ENCODE measurements at regions not wholly inside any gene's neighbourhood (a gene's known extent, or its start where the extent isn't known, plus 50 kb on each side); places are given as distances from the start of the nearest gene placed in this dataset.

DNA sequence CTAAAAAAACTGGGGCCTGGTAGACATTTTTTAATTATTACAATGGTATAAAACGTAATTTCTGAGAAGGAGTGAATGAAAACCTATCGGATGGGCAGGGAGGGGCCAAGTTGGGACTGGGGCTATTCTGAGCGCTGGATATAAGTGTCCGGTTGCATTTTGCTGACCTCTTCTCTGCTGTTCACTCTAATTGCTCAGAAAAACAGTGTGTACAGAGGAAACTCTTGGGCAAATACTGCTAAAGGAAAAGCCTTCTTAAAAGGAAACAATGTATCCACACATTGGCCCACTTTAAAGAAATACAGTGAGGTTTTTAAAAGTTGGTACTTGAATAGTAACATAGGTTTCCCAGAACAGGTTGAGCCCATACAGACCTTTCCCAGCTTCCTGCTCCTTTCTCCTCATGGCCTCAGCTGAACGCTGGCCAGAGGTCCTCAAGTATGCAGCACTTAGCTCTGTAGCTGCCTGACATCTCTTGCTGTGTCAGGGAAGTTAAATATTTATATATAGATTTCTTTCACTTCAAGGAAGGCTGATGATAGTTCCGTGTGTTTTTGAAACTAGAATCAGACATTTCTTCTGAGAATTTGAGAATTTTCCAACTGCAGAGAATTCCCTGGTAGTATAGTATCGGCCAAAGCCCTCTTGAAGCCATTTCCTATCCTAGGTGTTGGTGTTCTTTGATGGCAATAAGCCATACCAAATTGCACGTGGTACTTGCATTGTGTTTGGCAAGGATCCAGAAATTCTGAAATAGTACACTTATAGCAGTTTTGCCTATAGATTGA lies 97.1 kb upstream of the SLC4A4 start:
- ChIA-PET POLR2A (no interaction called here), CTCF (no interaction called here)
- Mint-ChIP-seq H3K27me3 (ENCODE audit: low read depth) (no peaks in the 10 kb centered on the region), H3K9me3 (no peaks in the 10 kb centered on the region), H3K27ac (no peak overlapping the region), H3K4me3 (no peak overlapping the region), H3K36me3 (no peaks in the 10 kb centered on the region), H3K4me1 (peaks cover 10% of the 10 kb centered on the region)
- DNase-seq (ENCODE audit: low spot score) (no peak), ATAC-seq (no peak)
- no peak for TF ChIP-seq ZNF317 (CRISPR knock-in tag; IDR thresholded peaks at IDR 0.05; ENCODE audit: borderline replicate concordance, low read depth)
- no peak for TF ChIP-seq CBFB (CRISPR knock-in tag; IDR thresholded peaks at IDR 0.05; ENCODE audit: low read depth)
- TF ChIP-seq, protein P1, sequence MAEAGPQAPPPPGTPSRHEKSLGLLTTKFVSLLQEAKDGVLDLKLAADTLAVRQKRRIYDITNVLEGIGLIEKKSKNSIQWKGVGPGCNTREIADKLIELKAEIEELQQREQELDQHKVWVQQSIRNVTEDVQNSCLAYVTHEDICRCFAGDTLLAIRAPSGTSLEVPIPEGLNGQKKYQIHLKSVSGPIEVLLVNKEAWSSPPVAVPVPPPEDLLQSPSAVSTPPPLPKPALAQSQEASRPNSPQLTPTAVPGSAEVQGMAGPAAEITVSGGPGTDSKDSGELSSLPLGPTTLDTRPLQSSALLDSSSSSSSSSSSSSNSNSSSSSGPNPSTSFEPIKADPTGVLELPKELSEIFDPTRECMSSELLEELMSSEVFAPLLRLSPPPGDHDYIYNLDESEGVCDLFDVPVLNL (CRISPR knock-in tag; IDR thresholded peaks at IDR 0.05; ENCODE audit: borderline replicate concordance, low read depth) = no peak
- no peak for TF ChIP-seq ZNF232 (CRISPR knock-in tag; IDR thresholded peaks at IDR 0.05)
- no peak for TF ChIP-seq JAZF1 (CRISPR knock-in tag; IDR thresholded peaks at IDR 0.05)
- TF ChIP-seq CREM (CRISPR knock-in tag; IDR thresholded peaks at IDR 0.05) = no peak

DNA sequence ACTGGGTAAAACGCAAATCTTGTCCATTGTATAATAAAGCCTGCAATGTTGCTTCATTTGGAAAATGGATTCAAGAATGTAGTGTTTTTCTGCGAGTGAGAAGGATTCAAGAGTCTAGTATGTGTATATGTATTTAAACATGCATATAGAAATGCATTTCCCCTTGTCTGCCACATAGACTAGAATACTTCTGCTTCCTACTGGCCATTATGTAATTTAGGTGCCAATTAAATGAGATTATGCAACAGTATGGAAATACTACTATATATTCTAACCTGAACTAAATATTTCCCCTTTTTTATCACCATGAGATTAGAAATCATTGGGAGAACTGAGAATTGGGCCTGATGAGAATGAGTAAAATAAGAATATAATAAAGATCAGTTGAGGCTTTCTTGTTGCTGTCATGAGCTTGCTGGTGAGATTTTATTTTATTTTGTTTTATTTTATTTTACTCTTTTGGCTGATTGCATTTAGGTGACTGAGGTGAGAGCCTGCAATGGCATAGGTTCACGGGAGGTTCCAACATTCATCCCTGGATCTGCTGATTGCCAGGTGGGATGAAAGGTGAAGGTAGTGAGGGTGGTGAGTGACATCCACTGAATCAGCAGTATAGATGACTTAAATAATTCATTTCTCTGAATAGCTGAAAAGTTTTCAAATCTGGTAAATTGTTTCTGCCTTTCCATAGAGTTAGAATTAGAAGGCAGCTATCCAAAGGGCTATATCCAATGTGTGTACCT lies 95.6 kb upstream of the SLC4A4 start:
- Mint-ChIP-seq H3K36me3 (no peaks in the 10 kb centered on the region), H3K9me3 (no peaks in the 10 kb centered on the region), H3K27me3 (ENCODE audit: low read depth) (no peaks in the 10 kb centered on the region), H3K27ac (no peak overlapping the region), H3K4me1 (peaks cover 10% of the 10 kb centered on the region), H3K4me3 (no peak overlapping the region)
- no peak for ATAC-seq
- CTCF ChIA-PET = no interaction called here
- no peak for DNase-seq (ENCODE audit: low spot score)
- TF ChIP-seq, protein P2, sequence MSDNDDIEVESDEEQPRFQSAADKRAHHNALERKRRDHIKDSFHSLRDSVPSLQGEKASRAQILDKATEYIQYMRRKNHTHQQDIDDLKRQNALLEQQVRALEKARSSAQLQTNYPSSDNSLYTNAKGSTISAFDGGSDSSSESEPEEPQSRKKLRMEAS (CRISPR knock-in tag; IDR thresholded peaks at IDR 0.05) = no peak
- TF ChIP-seq, protein P3, sequence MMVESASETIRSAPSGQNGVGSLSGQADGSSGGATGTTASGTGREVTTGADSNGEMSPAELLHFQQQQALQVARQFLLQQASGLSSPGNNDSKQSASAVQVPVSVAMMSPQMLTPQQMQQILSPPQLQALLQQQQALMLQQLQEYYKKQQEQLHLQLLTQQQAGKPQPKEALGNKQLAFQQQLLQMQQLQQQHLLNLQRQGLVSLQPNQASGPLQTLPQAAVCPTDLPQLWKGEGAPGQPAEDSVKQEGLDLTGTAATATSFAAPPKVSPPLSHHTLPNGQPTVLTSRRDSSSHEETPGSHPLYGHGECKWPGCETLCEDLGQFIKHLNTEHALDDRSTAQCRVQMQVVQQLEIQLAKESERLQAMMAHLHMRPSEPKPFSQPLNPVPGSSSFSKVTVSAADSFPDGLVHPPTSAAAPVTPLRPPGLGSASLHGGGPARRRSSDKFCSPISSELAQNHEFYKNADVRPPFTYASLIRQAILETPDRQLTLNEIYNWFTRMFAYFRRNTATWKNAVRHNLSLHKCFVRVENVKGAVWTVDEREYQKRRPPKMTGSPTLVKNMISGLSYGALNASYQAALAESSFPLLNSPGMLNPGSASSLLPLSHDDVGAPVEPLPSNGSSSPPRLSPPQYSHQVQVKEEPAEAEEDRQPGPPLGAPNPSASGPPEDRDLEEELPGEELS (CRISPR knock-in tag; IDR thresholded peaks at IDR 0.05) = no peak
- TF ChIP-seq, protein P4, sequence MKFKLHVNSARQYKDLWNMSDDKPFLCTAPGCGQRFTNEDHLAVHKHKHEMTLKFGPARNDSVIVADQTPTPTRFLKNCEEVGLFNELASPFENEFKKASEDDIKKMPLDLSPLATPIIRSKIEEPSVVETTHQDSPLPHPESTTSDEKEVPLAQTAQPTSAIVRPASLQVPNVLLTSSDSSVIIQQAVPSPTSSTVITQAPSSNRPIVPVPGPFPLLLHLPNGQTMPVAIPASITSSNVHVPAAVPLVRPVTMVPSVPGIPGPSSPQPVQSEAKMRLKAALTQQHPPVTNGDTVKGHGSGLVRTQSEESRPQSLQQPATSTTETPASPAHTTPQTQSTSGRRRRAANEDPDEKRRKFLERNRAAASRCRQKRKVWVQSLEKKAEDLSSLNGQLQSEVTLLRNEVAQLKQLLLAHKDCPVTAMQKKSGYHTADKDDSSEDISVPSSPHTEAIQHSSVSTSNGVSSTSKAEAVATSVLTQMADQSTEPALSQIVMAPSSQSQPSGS (CRISPR knock-in tag; IDR thresholded peaks at IDR 0.05; ENCODE audit: borderline replicate concordance, low read depth) = no peak
- TF ChIP-seq ZNF232 (CRISPR knock-in tag; IDR thresholded peaks at IDR 0.05) = no peak
- TF ChIP-seq, protein P5, sequence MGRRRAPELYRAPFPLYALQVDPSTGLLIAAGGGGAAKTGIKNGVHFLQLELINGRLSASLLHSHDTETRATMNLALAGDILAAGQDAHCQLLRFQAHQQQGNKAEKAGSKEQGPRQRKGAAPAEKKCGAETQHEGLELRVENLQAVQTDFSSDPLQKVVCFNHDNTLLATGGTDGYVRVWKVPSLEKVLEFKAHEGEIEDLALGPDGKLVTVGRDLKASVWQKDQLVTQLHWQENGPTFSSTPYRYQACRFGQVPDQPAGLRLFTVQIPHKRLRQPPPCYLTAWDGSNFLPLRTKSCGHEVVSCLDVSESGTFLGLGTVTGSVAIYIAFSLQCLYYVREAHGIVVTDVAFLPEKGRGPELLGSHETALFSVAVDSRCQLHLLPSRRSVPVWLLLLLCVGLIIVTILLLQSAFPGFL (CRISPR knock-in tag; IDR thresholded peaks at IDR 0.05; ENCODE audit: borderline replicate concordance) = no peak
- TF ChIP-seq, protein P6, sequence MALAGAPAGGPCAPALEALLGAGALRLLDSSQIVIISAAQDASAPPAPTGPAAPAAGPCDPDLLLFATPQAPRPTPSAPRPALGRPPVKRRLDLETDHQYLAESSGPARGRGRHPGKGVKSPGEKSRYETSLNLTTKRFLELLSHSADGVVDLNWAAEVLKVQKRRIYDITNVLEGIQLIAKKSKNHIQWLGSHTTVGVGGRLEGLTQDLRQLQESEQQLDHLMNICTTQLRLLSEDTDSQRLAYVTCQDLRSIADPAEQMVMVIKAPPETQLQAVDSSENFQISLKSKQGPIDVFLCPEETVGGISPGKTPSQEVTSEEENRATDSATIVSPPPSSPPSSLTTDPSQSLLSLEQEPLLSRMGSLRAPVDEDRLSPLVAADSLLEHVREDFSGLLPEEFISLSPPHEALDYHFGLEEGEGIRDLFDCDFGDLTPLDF (CRISPR knock-in tag; IDR thresholded peaks at IDR 0.05) = no peak
- TF ChIP-seq, protein P7, sequence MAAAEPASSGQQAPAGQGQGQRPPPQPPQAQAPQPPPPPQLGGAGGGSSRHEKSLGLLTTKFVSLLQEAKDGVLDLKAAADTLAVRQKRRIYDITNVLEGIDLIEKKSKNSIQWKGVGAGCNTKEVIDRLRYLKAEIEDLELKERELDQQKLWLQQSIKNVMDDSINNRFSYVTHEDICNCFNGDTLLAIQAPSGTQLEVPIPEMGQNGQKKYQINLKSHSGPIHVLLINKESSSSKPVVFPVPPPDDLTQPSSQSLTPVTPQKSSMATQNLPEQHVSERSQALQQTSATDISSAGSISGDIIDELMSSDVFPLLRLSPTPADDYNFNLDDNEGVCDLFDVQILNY (CRISPR knock-in tag; IDR thresholded peaks at IDR 0.05) = no peak
- POLR2A ChIA-PET = no interaction called here
